Gastrocnemius medialis (tissue), 4 donors: ENCODE measurements at regions not wholly inside any gene's neighbourhood (a gene's known extent, or its start where the extent isn't known, plus 50 kb on each side); places are given as distances from the start of the nearest gene placed in this dataset.
"Not testable (repeated sequence)": the region's sequence is repeated elsewhere in the genome, so short reads cannot be mapped to it uniquely, and the experiment has no call there.

Experiments
- ATAC-seq, 2 donors: fragments of 150-250 bp; one replicate each; pipeline ENCODE4 v1.9.1; 2016
- DNase-seq, 2 donors: peaks; one replicate each; pipeline ENCODE4 v3.0.0-alpha.2; 2019
- H3K27ac ChIP-seq, 4 donors: fragments of 200-600 bp; sonication (generic); 1 replicate in 1 of 4; 2 replicates in 3 of 4; pipeline ENCODE4 v1.5.1; 2016 to 2018; ENCODE audit warnings: mild to moderate bottlenecking in 2 of 4, moderate library complexity in 1 of 4
- H3K27me3 ChIP-seq, 3 donors: fragments of 200-600 bp; sonication (generic) in 2 of 3; 1 replicate in 1 of 3; 2 replicates in 2 of 3; pipeline versions ENCODE4 v1.5.1 to v1.6.0; 2016 to 2019; ENCODE audit warnings: mild to moderate bottlenecking in 1 of 3, moderate library complexity in 1 of 3
- H3K36me3 ChIP-seq, 2 donors: fragments of 200-600 bp; sonication (generic) in 1 of 2; one replicate each; pipeline ENCODE4 v1.5.1; 2017 to 2018
- H3K4me1 ChIP-seq, 2 donors: fragments of 200-600 bp; sonication (generic) in 1 of 2; one replicate each; pipeline ENCODE4 v1.5.1; 2016 to 2017; ENCODE audit warnings: mild to moderate bottlenecking in 2 of 2
- H3K4me3 ChIP-seq, 4 donors: fragments of 200-600 bp; sonication (generic) in 3 of 4; 1 replicate in 1 of 4; 2 replicates in 3 of 4; pipeline ENCODE4 v1.5.1; 2016 to 2019; ENCODE audit warnings: mild to moderate bottlenecking in 2 of 4
- H3K9me3 ChIP-seq, 3 donors: fragments of 200-600 bp; sonication (generic) in 2 of 3; 1 replicate in 1 of 3; 2 replicates in 2 of 3; pipeline ENCODE4 v1.5.1; 2016 to 2019
- CTCF ChIP-seq, 5 experiments: fragments of 450-650 bp in 3 of 5; fragments of 200-600 bp in 2 of 5; sonication (generic) in 2 of 5; IDR thresholded peaks in 4 of 5; conservative IDR thresholded peaks in 1 of 5; 1 replicate in 4 of 5; 2 replicates in 1 of 5; pipeline ENCODE4 v1.5.1; 2016 to 2019; ENCODE audit warnings: antibody characterized with exemption in 5 of 5, mild to moderate bottlenecking in 3 of 5, moderate library complexity in 3 of 5
- POLR2A ChIP-seq, 2 donors: fragments of 450-650 bp; IDR thresholded peaks; one replicate each; pipeline ENCODE4 v1.6.1; 2017; ENCODE audit warnings: antibody characterized with exemption in 2 of 2, mild to moderate bottlenecking in 2 of 2, moderate library complexity in 2 of 2
- in situ Hi-C, 4 donors: fragments of 200-750 bp; cut with MboI; loops; one replicate each; pipeline versions ENCODE4 v1.15.0 to v1.8.0; 2017; ENCODE audit warnings: low sequenced_read_pairs in 4 of 4
- intact Hi-C: fragments of 100-400 bp; cut with DNase I; formaldehyde crosslinking; loops from one replicate; pipeline ENCODE4 v1.15.1; 2023; ENCODE audit warnings: low total_unique reads

- DNase-seq (peak in 1 of 2 donors; percentile 16), ATAC-seq (no peak)
- intact Hi-C loops = no loop called here
- no peaks in the 10 kb centered on the region for H3K27me3 ChIP-seq
- no peak overlapping the region for H3K27ac ChIP-seq
- no peaks in the 10 kb centered on the region for H3K4me1 ChIP-seq
- TF ChIP-seq POLR2A (IDR thresholded peaks at IDR 0.05) (no peak), CTCF (IDR thresholded peaks at IDR 0.05 in 4 of 5, conservative IDR thresholded peaks at IDR 0.05 in 1 of 5) (no peak)
- in situ Hi-C loops = no loop called here
- no peaks in the 10 kb centered on the region for H3K36me3 ChIP-seq
- no peak overlapping the region for H3K4me3 ChIP-seq
- H3K9me3 ChIP-seq = no peaks in the 10 kb centered on the region
These were observed 678.6 kb downstream of the MAFB start for GRCh38 chr20:40010483-40010882.

- in situ Hi-C loops = no loop called here
- ATAC-seq = no peak
- DNase-seq = no peak
- H3K27ac ChIP-seq = no peak overlapping the region
- no peaks in the 10 kb centered on the region for H3K36me3 ChIP-seq
- TF ChIP-seq POLR2A (IDR thresholded peaks at IDR 0.05) (no peak), CTCF (IDR thresholded peaks at IDR 0.05 in 4 of 5, conservative IDR thresholded peaks at IDR 0.05 in 1 of 5) (no peak)
- intact Hi-C loops = no loop called here
- H3K4me1 ChIP-seq = no peaks in the 10 kb centered on the region
- H3K27me3 ChIP-seq = no peaks in the 10 kb centered on the region
- H3K9me3 ChIP-seq = no peaks in the 10 kb centered on the region
- H3K4me3 ChIP-seq = no peak overlapping the region
These were observed 679.5 kb downstream of the MAFB start for GRCh38 chr20:40009542-40009941.

GRCh38 chr20:40008177-40008576 lies 680.9 kb downstream of the MAFB start:
- Histone ChIP-seq H3K4me3 (no peak overlapping the region), H3K9me3 (no peaks in the 10 kb centered on the region), H3K36me3 (no peaks in the 10 kb centered on the region), H3K4me1 (no peaks in the 10 kb centered on the region), H3K27me3 (no peaks in the 10 kb centered on the region), H3K27ac (no peak overlapping the region)
- DNase-seq (peak in 1 of 2 donors; percentile 30), ATAC-seq (peak in 1 of 2 donors; percentile 65)
- TF ChIP-seq POLR2A (IDR thresholded peaks at IDR 0.05) = no peak
- TF ChIP-seq CTCF (IDR thresholded peaks at IDR 0.05 in 4 of 5, conservative IDR thresholded peaks at IDR 0.05 in 1 of 5) = no peak
- in situ Hi-C loops (no loop called here), intact Hi-C loops (no loop called here)

- Histone ChIP-seq H3K36me3 (no peaks in the 10 kb centered on the region), H3K4me1 (no peaks in the 10 kb centered on the region), H3K27ac (no peak overlapping the region), H3K9me3 (no peaks in the 10 kb centered on the region), H3K4me3 (no peak overlapping the region), H3K27me3 (no peaks in the 10 kb centered on the region)
- DNase-seq (no peak), ATAC-seq (no peak)
- intact Hi-C loops (no loop called here), in situ Hi-C loops (no loop called here)
- TF ChIP-seq CTCF (IDR thresholded peaks at IDR 0.05 in 4 of 5, conservative IDR thresholded peaks at IDR 0.05 in 1 of 5) = no peak
- TF ChIP-seq POLR2A (IDR thresholded peaks at IDR 0.05) = no peak
These were observed 682.7 kb downstream of the MAFB start for GRCh38 chr20:40006168-40006860.

GRCh38 chr20:40004092-40004491 lies 684.9 kb downstream of the MAFB start:
- H3K4me3 ChIP-seq, ATAC-seq, intact Hi-C loops, H3K9me3 ChIP-seq, H3K27ac ChIP-seq, H3K36me3 ChIP-seq, H3K27me3 ChIP-seq, H3K4me1 ChIP-seq, in situ Hi-C loops, DNase-seq: not testable (repeated sequence)
